ENCODE measurements at regions not wholly inside any gene's neighbourhood (a gene's known extent, or its start where the extent isn't known, plus 50 kb on each side); places are given as distances from the start of the nearest gene placed in this dataset.

DNA sequence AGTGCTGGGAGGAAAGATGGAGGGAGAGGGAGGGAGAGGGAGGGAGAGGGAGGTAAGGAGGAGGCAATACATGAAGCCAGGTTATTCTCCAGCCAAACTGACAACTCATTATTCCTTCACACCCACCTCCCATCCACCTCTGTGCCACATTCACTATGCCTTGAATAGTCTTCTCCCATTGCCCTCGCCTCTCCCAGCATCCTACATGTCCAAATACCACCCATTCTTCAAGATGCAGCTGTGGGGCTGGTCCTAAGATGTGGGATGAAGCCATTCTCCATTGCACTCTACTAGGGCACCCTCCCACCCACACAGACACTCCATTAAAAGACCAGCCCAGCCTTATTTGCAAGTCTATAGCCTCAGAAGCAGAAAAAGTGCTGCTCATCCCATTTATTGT is 165.8 kb downstream of the RRAGC start:
- TF ChIP-seq YY1 (IDR thresholded peaks at IDR 0.05; ENCODE audit: insufficient read depth, insufficient read length) (no peak), ZNF274 (IDR thresholded peaks at IDR 0.05; ENCODE audit: low read depth, low read length) (no peak), SUZ12 (IDR thresholded peaks at IDR 0.05; ENCODE audit: extremely low read depth, insufficient read depth, insufficient read length) (no peak)
